ENCODE measurements at regions not wholly inside any gene's neighbourhood (a gene's known extent, or its start where the extent isn't known, plus 50 kb on each side); places are given as distances from the start of the nearest gene placed in this dataset.

DNA sequence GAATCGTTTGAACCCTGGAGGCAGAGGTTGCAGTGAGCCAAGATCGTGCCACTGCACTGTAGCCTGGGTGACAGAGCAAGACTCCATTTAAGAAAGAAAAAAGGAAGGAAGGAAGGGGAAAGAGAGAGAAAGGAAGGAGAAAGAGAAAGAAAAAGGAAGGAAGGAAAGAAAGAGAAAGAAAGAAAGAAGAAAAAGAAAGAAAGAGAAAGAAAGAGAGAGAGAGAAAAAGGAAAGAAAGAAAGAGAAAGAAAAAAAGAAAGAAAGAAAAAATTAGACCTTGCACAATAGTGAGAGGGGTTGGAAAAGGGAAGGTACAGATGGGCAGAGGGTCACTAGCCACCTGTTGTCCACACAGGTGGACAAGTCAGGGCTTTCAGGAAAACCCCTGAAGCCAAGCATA, 57.6 kb upstream of the RTL6 start:
- DNase-seq (ENCODE audit: low spot score): no peak
- Histone ChIP-seq H3K4me1 (ENCODE audit: control insufficient read depth in 4 of 4, insufficient read depth in 4 of 4, low read length in 3 of 4) (peaks cover 0 to 5% (median 0%) of the 10 kb centered on the region in 4 donors), H3K9me3 (ENCODE audit: control insufficient read depth in 4 of 4, low read length in 3 of 4) (no peaks in the 10 kb centered on the region), H3K27ac (ENCODE audit: low read depth in 1 of 2, low read length in 2 of 2) (no peak overlapping the region), H3K9ac (ENCODE audit: low read depth in 1 of 2, low read length in 2 of 2) (no peak overlapping the region), H3K27me3 (ENCODE audit: control insufficient read depth in 4 of 4, insufficient read depth in 4 of 4, low read length in 3 of 4) (peaks cover 0 to 2% (median 0%) of the 10 kb centered on the region in 4 donors), H3K4me3 (ENCODE audit: low read depth in 1 of 3, low read length in 3 of 3) (no peak overlapping the region), H3K36me3 (ENCODE audit: control insufficient read depth in 4 of 4, insufficient read depth in 3 of 4, low read depth in 1 of 4, low read length in 3 of 4) (no peaks in the 10 kb centered on the region)
- WGBS: 77% methylated on average over 2 of the region's 2 CpGs
- no peak for TF ChIP-seq FOXA2 (IDR thresholded peaks at IDR 0.05)
- TF ChIP-seq NR2F2 (IDR thresholded peaks at IDR 0.05): no peak
- TF ChIP-seq SP1 (IDR thresholded peaks at IDR 0.05): no peak
- no peak for TF ChIP-seq JUND (IDR thresholded peaks at IDR 0.05)
- TF ChIP-seq GABPA (IDR thresholded peaks at IDR 0.05 in 1 of 2, conservative IDR thresholded peaks at IDR 0.05 in 1 of 2): no peak
- TF ChIP-seq RAD21 (IDR thresholded peaks at IDR 0.05): no peak
- TF ChIP-seq FOXA1 (IDR thresholded peaks at IDR 0.05): no peak
- TF ChIP-seq, protein P1, sequence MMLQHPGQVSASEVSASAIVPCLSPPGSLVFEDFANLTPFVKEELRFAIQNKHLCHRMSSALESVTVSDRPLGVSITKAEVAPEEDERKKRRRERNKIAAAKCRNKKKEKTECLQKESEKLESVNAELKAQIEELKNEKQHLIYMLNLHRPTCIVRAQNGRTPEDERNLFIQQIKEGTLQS (IDR thresholded peaks at IDR 0.05): no peak
- TF ChIP-seq, protein P2, sequence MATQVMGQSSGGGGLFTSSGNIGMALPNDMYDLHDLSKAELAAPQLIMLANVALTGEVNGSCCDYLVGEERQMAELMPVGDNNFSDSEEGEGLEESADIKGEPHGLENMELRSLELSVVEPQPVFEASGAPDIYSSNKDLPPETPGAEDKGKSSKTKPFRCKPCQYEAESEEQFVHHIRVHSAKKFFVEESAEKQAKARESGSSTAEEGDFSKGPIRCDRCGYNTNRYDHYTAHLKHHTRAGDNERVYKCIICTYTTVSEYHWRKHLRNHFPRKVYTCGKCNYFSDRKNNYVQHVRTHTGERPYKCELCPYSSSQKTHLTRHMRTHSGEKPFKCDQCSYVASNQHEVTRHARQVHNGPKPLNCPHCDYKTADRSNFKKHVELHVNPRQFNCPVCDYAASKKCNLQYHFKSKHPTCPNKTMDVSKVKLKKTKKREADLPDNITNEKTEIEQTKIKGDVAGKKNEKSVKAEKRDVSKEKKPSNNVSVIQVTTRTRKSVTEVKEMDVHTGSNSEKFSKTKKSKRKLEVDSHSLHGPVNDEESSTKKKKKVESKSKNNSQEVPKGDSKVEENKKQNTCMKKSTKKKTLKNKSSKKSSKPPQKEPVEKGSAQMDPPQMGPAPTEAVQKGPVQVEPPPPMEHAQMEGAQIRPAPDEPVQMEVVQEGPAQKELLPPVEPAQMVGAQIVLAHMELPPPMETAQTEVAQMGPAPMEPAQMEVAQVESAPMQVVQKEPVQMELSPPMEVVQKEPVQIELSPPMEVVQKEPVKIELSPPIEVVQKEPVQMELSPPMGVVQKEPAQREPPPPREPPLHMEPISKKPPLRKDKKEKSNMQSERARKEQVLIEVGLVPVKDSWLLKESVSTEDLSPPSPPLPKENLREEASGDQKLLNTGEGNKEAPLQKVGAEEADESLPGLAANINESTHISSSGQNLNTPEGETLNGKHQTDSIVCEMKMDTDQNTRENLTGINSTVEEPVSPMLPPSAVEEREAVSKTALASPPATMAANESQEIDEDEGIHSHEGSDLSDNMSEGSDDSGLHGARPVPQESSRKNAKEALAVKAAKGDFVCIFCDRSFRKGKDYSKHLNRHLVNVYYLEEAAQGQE (IDR thresholded peaks at IDR 0.05): no peak
- TF ChIP-seq, protein P3, sequence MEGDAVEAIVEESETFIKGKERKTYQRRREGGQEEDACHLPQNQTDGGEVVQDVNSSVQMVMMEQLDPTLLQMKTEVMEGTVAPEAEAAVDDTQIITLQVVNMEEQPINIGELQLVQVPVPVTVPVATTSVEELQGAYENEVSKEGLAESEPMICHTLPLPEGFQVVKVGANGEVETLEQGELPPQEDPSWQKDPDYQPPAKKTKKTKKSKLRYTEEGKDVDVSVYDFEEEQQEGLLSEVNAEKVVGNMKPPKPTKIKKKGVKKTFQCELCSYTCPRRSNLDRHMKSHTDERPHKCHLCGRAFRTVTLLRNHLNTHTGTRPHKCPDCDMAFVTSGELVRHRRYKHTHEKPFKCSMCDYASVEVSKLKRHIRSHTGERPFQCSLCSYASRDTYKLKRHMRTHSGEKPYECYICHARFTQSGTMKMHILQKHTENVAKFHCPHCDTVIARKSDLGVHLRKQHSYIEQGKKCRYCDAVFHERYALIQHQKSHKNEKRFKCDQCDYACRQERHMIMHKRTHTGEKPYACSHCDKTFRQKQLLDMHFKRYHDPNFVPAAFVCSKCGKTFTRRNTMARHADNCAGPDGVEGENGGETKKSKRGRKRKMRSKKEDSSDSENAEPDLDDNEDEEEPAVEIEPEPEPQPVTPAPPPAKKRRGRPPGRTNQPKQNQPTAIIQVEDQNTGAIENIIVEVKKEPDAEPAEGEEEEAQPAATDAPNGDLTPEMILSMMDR (IDR thresholded peaks at IDR 0.05; ENCODE audit: low read depth, low read length, missing input control): no peak
- no peak for TF ChIP-seq MAX (IDR thresholded peaks at IDR 0.05)
- no peak for TF ChIP-seq EGR1 (IDR thresholded peaks at IDR 0.05; ENCODE audit: low read depth in 2 of 2)
- no peak for TF ChIP-seq ZBTB33 (IDR thresholded peaks at IDR 0.05)
- TF ChIP-seq TAF1 (conservative IDR thresholded peaks at IDR 0.05): no peak
- TF ChIP-seq YY1 (IDR thresholded peaks at IDR 0.05): no peak
- no peak for TF ChIP-seq HNF4G (IDR thresholded peaks at IDR 0.05)
- TF ChIP-seq HNF4A (conservative IDR thresholded peaks at IDR 0.05): no peak
- no peak for TF ChIP-seq RXRA (IDR thresholded peaks at IDR 0.05)

All from liver (tissue), 8 donors.